Fibroblast of lung (primary cell): ENCODE measurements at regions not wholly inside any gene's neighbourhood (a gene's known extent, or its start where the extent isn't known, plus 50 kb on each side); places are given as distances from the start of the nearest gene placed in this dataset.
"Not testable (repeated sequence)": the region's sequence is repeated elsewhere in the genome, so short reads cannot be mapped to it uniquely, and the experiment has no call there.

Experiments used
- CTCF ChIP-seq, 2 donors: IDR thresholded peaks in 1 of 2; conservative IDR thresholded peaks in 1 of 2; 1 replicate in 1 of 2; 2 replicates in 1 of 2; pipeline ENCODE4 v1.5.1; 2011 to 2012; ENCODE audit warnings: low read length in 2 of 2, control low read depth in 1 of 2, inconsistent platforms in 1 of 2, low read depth in 1 of 2, mild to moderate bottlenecking in 1 of 2
- EZH2 ChIP-seq: IDR thresholded peaks from 2 replicates; pipeline ENCODE4 v1.5.1; 2012; ENCODE audit warnings: low read length, control low read depth, mild to moderate bottlenecking; ENCODE audit errors: missing control alignments

GRCh38 chr1:83182033-83182728 is 816.8 kb downstream of the TTLL7 start:
- not testable (repeated sequence) for TF ChIP-seq CTCF (conservative IDR thresholded peaks at IDR 0.05 in 1 of 2, IDR thresholded peaks at IDR 0.05 in 1 of 2; ENCODE audit: low read depth in 1 of 2, low read length in 2 of 2); EZH2
